HG03521 (cell line): ENCODE measurements at regions not wholly inside any gene's neighbourhood (a gene's known extent, or its start where the extent isn't known, plus 50 kb on each side); places are given as distances from the start of the nearest gene placed in this dataset.

Source experiments
- ATAC-seq: cut with Tn5 transposase; IDR thresholded peaks from one replicate; pipeline ENCODE4 v1.9.1; 2021; ENCODE audit warnings: mild to moderate bottlenecking, moderate library complexity; ENCODE audit not compliant: unreplicated experiment

DNA sequence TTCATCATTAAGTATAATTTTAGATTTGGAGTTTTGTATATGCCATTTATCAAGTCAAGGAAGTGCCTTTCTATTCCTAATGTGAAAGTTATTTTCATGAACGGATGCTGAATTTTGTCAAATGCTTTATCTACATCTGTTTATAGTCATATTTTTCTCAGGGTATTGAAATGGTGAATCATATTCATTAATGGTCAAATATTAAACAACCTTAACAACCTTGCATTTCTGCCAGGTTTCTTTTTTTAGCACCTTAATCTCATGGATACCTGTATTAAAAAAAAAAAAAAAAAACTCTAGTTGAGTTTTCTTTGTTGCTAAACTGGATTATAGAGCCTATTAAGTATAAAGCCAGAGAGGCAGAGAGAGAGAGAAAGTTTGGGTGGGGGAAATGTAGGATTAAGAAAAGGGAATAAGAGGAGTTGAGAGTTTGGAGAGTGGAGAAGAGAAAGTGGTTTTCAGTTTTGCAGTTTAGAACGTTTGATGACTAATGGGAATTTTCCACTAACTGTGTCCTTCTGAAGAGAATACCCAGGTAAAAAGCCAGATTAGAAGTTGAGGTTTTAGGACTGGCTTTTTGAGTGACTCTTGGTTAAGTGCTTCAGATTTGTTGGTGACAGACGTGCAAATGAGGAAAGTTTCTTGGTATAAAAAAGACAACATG, 305.0 kb downstream of the HLX start:
- ATAC-seq, result no peak

DNA sequence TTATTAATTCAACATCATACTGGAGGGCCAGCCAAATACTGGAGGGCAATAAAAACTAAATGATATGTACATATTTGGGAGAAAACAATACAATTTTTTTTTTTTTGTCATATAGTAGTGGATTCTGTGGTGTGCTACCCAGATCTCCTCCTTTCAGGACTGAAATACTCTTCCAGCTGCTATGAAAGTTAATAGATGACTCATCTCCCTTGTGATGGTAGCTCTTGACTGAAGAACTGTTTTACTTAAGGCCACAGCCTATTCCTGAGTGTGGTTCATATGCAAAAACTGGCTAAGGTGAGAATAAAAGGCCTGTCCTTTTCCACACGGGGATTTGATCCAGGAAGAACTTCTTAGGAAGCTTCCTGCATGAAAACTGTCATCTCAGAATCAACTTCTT, 307.9 kb downstream of the HLX start:
- ATAC-seq, result no peak

DNA sequence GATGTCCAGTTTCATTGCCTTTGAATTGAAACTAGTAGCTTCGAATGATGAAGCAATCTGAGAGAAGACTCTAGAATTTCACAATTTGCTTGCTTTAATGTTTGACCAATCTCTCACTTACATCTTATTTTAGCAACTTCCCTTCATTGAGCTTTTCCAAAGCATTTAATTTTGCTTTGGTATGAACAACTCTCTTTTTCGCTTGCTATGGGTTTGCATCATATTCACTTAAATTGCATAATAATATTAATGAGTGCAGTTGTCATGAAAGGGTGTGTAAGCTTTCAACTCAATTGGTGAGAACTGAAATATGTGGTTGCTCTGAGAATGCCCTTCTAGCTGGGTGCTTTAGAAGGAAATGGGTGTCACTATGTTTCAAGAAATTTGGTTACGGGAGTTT, 309.2 kb downstream of the HLX start:
- no peak for ATAC-seq

GRCh38 chr1:221190249-221190648, 311.0 kb downstream of the HLX start:
- no peak for ATAC-seq

GRCh38 chr1:221192055-221192454, 312.8 kb downstream of the HLX start:
- ATAC-seq, result no peak

DNA sequence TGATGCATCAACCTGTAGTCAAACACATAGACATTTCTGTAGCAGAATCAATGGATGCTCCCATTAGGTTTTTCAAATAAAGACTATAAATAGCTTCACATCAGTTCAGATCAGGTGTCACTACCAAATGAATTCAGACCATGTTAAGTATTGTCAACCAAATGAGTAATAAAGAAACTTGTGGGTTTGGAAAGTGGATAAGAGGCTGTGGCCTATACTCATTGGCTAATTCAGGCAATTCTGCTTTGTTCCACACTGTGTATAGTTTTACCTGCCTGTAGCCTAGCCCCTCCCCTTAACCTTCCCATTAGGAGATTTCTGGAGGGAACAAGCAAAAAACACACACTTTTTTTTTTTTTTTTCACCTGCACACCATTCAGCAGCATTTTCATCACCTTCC, 321.2 kb downstream of the HLX start:
- ATAC-seq, result no peak

GRCh38 chr1:221201773-221202172, 322.5 kb downstream of the HLX start:
- no peak for ATAC-seq

- peak; percentile 63 for ATAC-seq
Measured at GRCh38 chr1:221203224-221204054, 324.2 kb downstream of the HLX start.

GRCh38 chr1:221204055-221204833, 325.0 kb downstream of the HLX start:
- no peak for ATAC-seq

DNA sequence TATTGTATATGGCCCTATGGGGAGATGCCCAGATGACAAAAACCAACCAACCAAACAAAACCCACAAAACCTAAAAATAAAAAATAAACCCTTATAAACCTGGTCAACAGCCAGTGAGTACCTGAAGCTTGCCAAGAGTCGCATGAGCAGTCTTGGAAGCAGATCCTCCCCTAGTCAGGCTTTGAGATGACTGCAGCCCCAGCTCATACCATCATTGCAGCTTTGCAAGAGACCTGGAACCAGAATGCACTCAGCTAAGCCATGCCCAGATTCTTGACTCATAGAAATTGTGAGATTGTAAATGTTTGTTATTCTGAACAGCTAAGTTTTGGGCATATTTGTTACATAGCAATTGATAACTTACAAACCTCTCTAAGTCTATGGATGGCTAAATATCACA, 326.8 kb downstream of the HLX start:
- ATAC-seq, result no peak

DNA sequence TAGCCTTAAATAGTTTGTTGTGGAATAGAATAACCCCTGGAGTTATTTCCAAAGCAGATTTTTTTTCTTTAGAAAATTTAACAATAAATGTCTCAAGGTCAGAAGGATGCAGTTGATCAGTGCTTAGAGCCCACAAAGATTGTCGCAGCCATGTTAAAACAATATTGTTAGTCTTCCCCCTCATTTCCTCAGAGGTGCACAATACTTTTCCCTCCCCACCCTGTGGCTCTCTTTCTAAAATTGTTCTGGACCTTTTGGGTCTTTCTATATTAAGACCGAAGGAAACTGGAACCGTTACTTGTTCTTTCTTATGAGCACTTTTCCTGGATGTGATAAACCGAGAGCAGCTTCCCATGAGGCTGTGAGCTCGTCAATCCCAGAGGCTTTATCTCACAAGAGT, 333.7 kb downstream of the HLX start:
- no peak for ATAC-seq

GRCh38 chr1:221217029-221217428, 337.8 kb downstream of the HLX start:
- ATAC-seq, result no peak

- no peak for ATAC-seq
Measured at GRCh38 chr1:221223281-221223680, 344.0 kb downstream of the HLX start.

GRCh38 chr1:221227460-221227859, 348.2 kb downstream of the HLX start:
- no peak for ATAC-seq

- no peak for ATAC-seq
Measured at GRCh38 chr1:221227872-221228337, 348.7 kb downstream of the HLX start.

DNA sequence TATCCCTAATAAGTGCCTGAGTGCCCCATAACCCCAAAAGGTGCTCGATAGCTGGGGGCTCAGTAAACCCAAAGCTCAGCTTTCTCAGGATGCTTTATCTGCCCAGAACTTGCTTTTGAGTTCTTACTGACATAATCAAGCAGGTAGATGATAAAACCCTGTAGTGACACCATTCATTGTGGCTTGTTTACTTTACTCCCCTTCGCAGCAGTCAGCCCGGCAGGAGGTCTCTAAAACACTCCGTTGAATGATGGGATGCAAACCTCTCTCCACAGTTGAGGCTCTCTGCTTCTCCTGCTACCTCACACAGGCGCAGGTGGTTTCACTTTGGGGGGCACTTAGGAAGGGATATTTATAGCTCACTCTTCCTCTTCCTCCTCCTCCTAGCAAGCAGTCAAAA, 349.4 kb downstream of the HLX start:
- ATAC-seq, result no peak

DNA sequence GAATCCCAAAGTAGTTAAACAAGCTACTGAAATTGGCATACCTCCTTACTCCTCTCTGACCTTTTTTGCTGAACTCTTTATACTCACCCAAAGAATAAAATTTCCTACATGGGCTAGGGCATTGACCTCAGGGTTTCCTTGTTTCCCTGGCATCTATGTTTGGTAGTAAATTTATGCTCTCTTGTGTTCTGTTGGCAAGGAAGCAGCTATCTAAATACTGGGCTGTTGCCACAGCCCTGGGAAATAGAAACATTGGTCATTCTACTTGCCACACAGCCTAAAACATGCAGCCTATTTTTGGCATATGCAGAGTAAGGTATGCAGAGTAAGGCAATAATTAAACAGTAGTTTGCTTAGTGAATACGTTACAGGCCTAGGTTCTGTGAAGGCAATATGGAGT, 351.4 kb downstream of the HLX start:
- ATAC-seq, result no peak

DNA sequence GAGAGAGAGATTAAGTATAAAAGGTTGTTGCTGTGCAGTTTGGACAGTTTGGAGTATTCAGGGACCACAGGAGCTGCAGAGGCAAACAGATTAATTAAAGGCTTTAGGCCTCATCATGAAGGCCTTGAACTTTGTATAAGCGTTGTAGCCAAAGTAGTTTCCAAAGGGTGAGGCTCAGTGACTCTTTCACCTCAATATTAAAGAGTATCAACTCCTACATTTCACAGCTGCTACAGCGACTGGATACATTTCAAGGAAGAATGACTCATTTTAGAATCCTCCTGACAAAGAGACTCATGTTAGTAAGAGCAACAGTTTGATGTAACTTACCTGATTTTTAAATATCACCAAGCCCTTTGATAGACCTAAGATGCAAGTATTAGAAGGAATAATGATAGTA, 355.5 kb downstream of the HLX start:
- no peak for ATAC-seq

- no peak for ATAC-seq
Measured at GRCh38 chr1:221237587-221237986, 358.3 kb downstream of the HLX start.

DNA sequence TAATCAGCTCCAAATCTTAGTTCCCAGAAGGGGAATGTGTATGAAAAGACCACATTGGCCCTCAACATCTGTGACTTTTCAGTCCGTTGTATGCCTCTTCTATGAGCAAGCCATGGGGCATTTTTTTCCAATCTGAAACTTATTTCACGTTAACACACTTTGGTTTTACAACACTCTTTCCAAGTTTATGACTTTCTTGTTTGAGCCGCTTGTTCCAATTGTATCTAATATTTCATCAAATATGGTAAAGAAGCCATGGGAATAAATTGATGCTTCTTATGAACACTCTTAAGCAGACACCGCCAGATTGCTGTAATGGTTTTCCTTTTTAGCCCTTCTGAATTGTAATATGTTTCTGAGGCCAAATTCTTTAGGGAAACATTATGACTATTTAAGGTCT, 359.9 kb downstream of the HLX start:
- ATAC-seq, result no peak

GRCh38 chr1:221239792-221240191, 360.5 kb downstream of the HLX start:
- no peak for ATAC-seq

GRCh38 chr1:221240690-221241089, 361.4 kb downstream of the HLX start:
- no peak for ATAC-seq
